NT2/D1 (cell line): ENCODE measurements at regions not wholly inside any gene's neighbourhood (a gene's known extent, or its start where the extent isn't known, plus 50 kb on each side); places are given as distances from the start of the nearest gene placed in this dataset.

Source experiments
- DNase-seq: peaks from one replicate; pipeline ENCODE4 v3.0.0-alpha.2; 2011; ENCODE audit warnings: low read depth, low spot score
- H3K27me3 ChIP-seq: 2 replicates; pipeline ENCODE4 v1.6.0; 2011; ENCODE audit warnings: mild to moderate bottlenecking; ENCODE audit not compliant: insufficient read length, insufficient read depth
- H3K36me3 ChIP-seq: 2 replicates; pipeline ENCODE4 v1.6.1; 2011; ENCODE audit warnings: mild to moderate bottlenecking, low read length, mixed read lengths; ENCODE audit not compliant: insufficient read depth, insufficient read length
- H3K4me1 ChIP-seq: 2 replicates; pipeline ENCODE4 v1.5.1; 2011; ENCODE audit not compliant: insufficient read depth, insufficient read length
- H3K4me3 ChIP-seq: 2 replicates; pipeline ENCODE4 v1.5.1; 2011; ENCODE audit warnings: low read depth; ENCODE audit not compliant: insufficient read length
- H3K9ac ChIP-seq: 2 replicates; pipeline ENCODE4 v1.6.0; 2011; ENCODE audit warnings: low read depth; ENCODE audit not compliant: insufficient read length
- H3K9me3 ChIP-seq: 2 replicates; pipeline ENCODE4 v1.5.1; 2011; ENCODE audit warnings: mild to moderate bottlenecking, low read length; ENCODE audit not compliant: insufficient read depth
- SUZ12 ChIP-seq: IDR thresholded peaks from 2 replicates; pipeline ENCODE4 v1.6.1; 2011; ENCODE audit not compliant: insufficient read length, insufficient read depth; ENCODE audit errors: extremely low read depth
- YY1 ChIP-seq: IDR thresholded peaks from 2 replicates; pipeline ENCODE4 v1.6.1; 2011; ENCODE audit not compliant: insufficient read length, insufficient read depth
- ZNF274 ChIP-seq: IDR thresholded peaks from 2 replicates; pipeline ENCODE4 v1.6.1; 2011; ENCODE audit warnings: mild to moderate bottlenecking, low read depth, low read length

GRCh38 chrX:78548012-78548411, 111.1 kb downstream of the RTL3 start:
- Histone ChIP-seq H3K9me3 (peaks cover 7% of the 10 kb centered on the region; the same call in 1 of the 2 replicates), H3K36me3 (no peaks in the 10 kb centered on the region), H3K4me3 (no peak overlapping the region), H3K4me1 (no peaks in the 10 kb centered on the region), H3K27me3 (no peaks in the 10 kb centered on the region), H3K9ac (no peak overlapping the region)
- DNase-seq = no peak
- TF ChIP-seq YY1 (no peak), ZNF274 (no peak), SUZ12 (no peak)

DNA sequence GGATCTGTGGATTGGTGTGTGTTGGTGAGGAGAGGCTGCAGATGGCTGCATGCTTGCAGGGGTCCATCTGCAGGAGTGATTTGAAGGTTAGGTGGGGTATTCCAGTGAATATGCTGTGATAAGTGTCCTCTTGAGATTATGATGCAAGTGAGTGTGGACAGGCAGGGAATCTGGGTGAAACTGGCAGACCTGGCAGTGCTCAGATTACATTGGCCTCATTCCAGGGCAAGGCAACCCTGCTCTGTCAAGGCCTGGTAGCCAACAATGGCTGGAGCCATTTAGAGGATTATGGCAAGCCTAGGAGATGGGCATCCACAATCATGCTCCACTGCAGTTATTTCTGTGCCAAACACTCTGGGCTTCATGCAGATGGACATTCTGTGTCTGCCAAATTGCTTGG, 113.9 kb downstream of the RTL3 start:
- H3K9me3 ChIP-seq = peaks cover 12% of the 10 kb centered on the region; the same call in 1 of the 2 replicates
- no peak for DNase-seq
- H3K27me3 ChIP-seq = no peaks in the 10 kb centered on the region
- no peaks in the 10 kb centered on the region for H3K36me3 ChIP-seq
- H3K4me1 ChIP-seq = no peaks in the 10 kb centered on the region
- TF ChIP-seq SUZ12 (no peak), ZNF274 (no peak), YY1 (no peak)
- H3K9ac ChIP-seq = no peak overlapping the region
- no peak overlapping the region for H3K4me3 ChIP-seq

GRCh38 chrX:78543281-78543680, 115.8 kb downstream of the RTL3 start:
- Histone ChIP-seq H3K9ac (no peak overlapping the region), H3K27me3 (no peaks in the 10 kb centered on the region), H3K4me1 (no peaks in the 10 kb centered on the region), H3K36me3 (no peaks in the 10 kb centered on the region), H3K4me3 (no peak overlapping the region), H3K9me3 (peaks cover 25% of the 10 kb centered on the region; the same call in 1 of the 2 replicates)
- DNase-seq = no peak
- TF ChIP-seq ZNF274 = no peak
- no peak for TF ChIP-seq YY1
- TF ChIP-seq SUZ12 = no peak

- TF ChIP-seq SUZ12 = no peak
- no peak for TF ChIP-seq ZNF274
- TF ChIP-seq YY1 = no peak
- Histone ChIP-seq H3K27me3 (no peaks in the 10 kb centered on the region), H3K9ac (no peak overlapping the region), H3K36me3 (no peaks in the 10 kb centered on the region), H3K9me3 (peaks cover 25% of the 10 kb centered on the region; the same call in 1 of the 2 replicates), H3K4me3 (no peak overlapping the region), H3K4me1 (no peaks in the 10 kb centered on the region)
- DNase-seq = no peak
Measured at GRCh38 chrX:78540171-78540570, 119.0 kb downstream of the RTL3 start.

DNA sequence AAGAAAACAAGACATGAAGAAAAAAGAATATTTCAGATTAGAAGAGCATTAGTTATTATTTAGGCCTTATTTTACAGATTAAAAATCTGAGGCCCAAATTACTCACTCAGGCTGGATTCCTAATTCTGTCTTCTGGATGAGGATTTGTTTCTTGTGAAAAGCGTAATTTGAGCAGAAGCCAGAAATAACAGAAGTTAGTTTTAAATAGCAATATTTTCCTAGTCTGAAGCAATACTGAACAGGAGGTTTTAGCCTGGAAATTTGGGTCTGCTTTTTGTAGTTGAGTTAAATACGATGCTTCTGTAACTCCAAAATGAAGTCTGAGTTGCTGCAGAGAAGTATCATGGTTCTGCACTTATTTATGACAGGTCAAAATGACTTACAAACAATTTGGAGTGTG, 124.9 kb downstream of the RTL3 start:
- no peak for DNase-seq
- no peaks in the 10 kb centered on the region for H3K27me3 ChIP-seq
- peaks cover 8% of the 10 kb centered on the region; the same call in 1 of the 2 replicates for H3K9me3 ChIP-seq
- H3K9ac ChIP-seq = no peak overlapping the region
- no peaks in the 10 kb centered on the region for H3K36me3 ChIP-seq
- H3K4me1 ChIP-seq = no peaks in the 10 kb centered on the region
- H3K4me3 ChIP-seq = no peak overlapping the region
- TF ChIP-seq ZNF274 (no peak), YY1 (no peak), SUZ12 (no peak)

GRCh38 chrX:78532363-78532762, 126.8 kb downstream of the RTL3 start:
- no peak overlapping the region for H3K9ac ChIP-seq
- TF ChIP-seq YY1 (no peak), ZNF274 (no peak), SUZ12 (no peak)

DNA sequence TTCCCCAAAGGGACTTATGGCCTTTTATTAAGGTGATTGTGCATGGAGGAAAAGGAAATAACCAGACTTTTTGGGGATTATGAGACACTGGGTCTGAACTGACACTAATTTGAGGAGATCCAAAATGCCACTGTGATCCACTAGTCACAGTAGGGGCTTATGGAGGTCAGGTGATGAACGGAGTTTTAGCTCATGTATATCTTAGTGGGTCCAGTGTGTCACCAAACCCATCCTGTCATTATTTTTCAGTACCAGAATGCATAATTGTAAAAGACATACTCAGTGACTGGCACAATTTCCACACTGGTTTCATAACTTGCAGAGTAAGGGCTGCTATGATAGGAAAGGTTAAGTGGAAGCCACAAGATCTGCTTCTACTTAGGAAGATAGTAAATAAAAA, 131.3 kb downstream of the RTL3 start:
- no peaks in the 10 kb centered on the region for H3K4me1 ChIP-seq
- no peaks in the 10 kb centered on the region for H3K27me3 ChIP-seq
- no peak for DNase-seq
- no peak for TF ChIP-seq YY1
- no peak for TF ChIP-seq ZNF274
- no peak for TF ChIP-seq SUZ12
- no peaks in the 10 kb centered on the region for H3K9me3 ChIP-seq
- no peak overlapping the region for H3K4me3 ChIP-seq
- no peak overlapping the region for H3K9ac ChIP-seq
- no peaks in the 10 kb centered on the region for H3K36me3 ChIP-seq

More at GRCh38 chrX:78532363-78532762, 126.8 kb downstream of the RTL3 start:
- Histone ChIP-seq H3K9me3 (no peaks in the 10 kb centered on the region), H3K27me3 (no peaks in the 10 kb centered on the region), H3K4me1 (no peaks in the 10 kb centered on the region), H3K36me3 (no peaks in the 10 kb centered on the region), H3K4me3 (no peak overlapping the region)
- DNase-seq = no peak

DNA sequence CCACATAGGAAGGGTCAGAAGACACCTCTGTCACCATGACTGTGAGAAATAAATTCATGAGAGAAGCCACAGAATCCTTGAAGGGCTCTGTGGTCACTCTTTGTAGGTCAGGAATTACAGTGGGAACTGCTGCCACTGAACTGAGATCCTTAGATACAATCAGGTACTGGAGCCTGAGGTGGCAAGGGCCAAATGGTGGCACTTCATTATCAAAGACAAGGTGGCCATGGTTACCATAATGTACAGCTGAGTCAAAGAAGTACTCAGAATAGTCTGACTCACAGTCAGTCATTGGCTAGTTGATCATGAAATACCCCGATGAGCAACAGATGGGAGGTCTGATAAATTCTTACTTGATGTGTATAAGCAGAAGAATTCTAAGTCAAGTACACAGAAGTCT, 131.9 kb downstream of the RTL3 start:
- H3K9me3 ChIP-seq = no peaks in the 10 kb centered on the region
- TF ChIP-seq YY1 (no peak), ZNF274 (no peak), SUZ12 (no peak)
- H3K4me3 ChIP-seq = no peak overlapping the region
- no peak for DNase-seq
- H3K9ac ChIP-seq = no peak overlapping the region
- no peaks in the 10 kb centered on the region for H3K27me3 ChIP-seq
- H3K4me1 ChIP-seq = no peaks in the 10 kb centered on the region
- H3K36me3 ChIP-seq = no peaks in the 10 kb centered on the region
